GM12864 (cell line): ENCODE measurements at regions not wholly inside any gene's neighbourhood (a gene's known extent, or its start where the extent isn't known, plus 50 kb on each side); places are given as distances from the start of the nearest gene placed in this dataset.

Experiments
- DNase-seq: peaks from one replicate; pipeline ENCODE4 v3.0.0-alpha.2; 2011; ENCODE audit warnings: low read depth
- H3K4me3 ChIP-seq: 2 replicates; pipeline ENCODE4 v1.5.1; 2011; ENCODE audit warnings: mild to moderate bottlenecking, low read depth, low read length, control low read depth
- TF ChIP-seq, protein P1 (sequence below): IDR thresholded peaks from 2 replicates; pipeline ENCODE4 v1.5.1; 2011; ENCODE audit warnings: low read depth, mild to moderate bottlenecking, moderate library complexity, low read length, control low read depth, inconsistent platforms; ENCODE audit errors: missing control alignments

DNA sequence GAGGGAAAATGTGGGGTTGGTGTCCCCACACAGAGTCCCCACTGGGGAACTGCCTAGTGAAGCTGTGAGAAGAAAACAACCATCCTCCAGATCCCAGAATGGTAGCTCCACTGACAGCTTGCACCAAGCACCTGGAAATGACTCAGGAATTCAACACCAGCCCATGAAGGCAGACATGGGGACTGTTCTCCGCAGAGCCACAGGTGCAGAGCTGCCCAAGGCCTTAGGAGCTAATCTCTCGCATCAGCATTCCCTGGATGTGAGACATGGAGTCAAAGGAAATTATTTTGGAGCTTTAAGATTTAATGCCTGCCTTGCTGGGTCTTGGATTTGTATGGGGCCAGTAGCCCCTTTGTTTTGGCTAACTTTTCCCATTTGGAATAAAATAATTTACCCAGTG, 367.9 kb downstream of the FAM133A start:
- H3K4me3 ChIP-seq = no peak overlapping the region
- no peak for DNase-seq
- TF ChIP-seq, protein P1, sequence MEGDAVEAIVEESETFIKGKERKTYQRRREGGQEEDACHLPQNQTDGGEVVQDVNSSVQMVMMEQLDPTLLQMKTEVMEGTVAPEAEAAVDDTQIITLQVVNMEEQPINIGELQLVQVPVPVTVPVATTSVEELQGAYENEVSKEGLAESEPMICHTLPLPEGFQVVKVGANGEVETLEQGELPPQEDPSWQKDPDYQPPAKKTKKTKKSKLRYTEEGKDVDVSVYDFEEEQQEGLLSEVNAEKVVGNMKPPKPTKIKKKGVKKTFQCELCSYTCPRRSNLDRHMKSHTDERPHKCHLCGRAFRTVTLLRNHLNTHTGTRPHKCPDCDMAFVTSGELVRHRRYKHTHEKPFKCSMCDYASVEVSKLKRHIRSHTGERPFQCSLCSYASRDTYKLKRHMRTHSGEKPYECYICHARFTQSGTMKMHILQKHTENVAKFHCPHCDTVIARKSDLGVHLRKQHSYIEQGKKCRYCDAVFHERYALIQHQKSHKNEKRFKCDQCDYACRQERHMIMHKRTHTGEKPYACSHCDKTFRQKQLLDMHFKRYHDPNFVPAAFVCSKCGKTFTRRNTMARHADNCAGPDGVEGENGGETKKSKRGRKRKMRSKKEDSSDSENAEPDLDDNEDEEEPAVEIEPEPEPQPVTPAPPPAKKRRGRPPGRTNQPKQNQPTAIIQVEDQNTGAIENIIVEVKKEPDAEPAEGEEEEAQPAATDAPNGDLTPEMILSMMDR = no peak

GRCh38 chrX:94045724-94046123, 371.7 kb downstream of the FAM133A start:
- TF ChIP-seq, protein P1 = no peak
- DNase-seq = no peak
- no peak overlapping the region for H3K4me3 ChIP-seq

DNA sequence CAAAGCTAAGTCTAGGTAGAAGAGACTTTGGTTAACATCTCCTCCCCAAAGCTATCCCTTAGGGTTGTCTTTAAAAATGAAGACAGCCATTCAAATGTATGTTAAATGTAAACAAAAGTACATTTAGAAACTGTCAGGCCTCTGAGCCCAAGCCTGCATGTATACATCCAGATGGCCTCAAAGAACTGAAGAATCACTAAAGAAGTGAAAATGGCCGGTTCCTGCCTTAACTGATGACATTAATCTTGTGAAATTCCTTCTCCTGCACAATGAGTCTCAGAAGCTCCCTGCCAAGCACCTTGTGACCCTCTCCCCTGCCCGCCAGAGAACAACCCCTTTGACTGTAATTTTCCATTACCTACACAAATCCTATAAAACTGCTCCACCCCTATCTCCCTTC, 377.9 kb downstream of the FAM133A start:
- no peak for DNase-seq
- H3K4me3 ChIP-seq = no peak overlapping the region
- TF ChIP-seq, protein P1 = no peak

GRCh38 chrX:94053575-94053974, 379.6 kb downstream of the FAM133A start:
- no peak overlapping the region for H3K4me3 ChIP-seq
- no peak for DNase-seq
- TF ChIP-seq, protein P1 = no peak

GRCh38 chrX:94057385-94057784, 383.4 kb downstream of the FAM133A start:
- no peak overlapping the region for H3K4me3 ChIP-seq
- TF ChIP-seq, protein P1 = no peak
- DNase-seq = no peak

DNA sequence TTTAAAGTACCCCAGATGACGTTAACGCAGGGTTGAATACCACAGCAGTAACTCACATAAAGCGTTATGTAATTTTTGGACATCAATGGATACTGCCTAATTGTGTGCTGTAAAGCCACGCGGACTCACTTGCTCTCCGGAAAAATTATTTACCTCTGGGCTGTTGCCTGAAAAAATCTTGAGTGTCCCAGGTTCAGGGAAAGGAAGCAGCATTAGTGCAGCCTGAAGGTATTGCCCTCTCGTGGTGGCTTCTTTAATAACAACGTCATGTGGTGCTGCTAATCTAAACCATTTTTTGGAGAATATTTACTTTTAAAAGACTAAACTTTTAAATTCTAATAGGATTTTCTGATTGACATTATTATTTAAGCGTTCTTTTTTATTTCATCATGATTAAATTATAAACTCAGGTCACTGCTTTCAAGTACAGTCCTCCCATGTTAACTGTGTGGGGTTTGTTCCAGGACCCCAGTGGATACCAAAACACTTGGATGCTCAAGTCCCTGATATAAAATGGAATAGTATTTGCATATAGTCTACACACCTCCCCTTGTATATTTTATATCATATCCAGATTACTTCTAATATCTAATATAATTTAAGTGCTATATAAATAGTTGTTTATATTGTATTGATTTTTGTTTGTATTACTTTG, 384.8 kb downstream of the FAM133A start:
- TF ChIP-seq, protein P1 = peak; percentile 9
- no peak for DNase-seq

GRCh38 chrX:94065091-94065490, 391.1 kb downstream of the FAM133A start:
- DNase-seq = no peak
- TF ChIP-seq, protein P1 = no peak

More for the DNA sequence above, 384.8 kb downstream of the FAM133A start:
- H3K4me3 ChIP-seq = no peak overlapping the region

More at GRCh38 chrX:94065091-94065490, 391.1 kb downstream of the FAM133A start:
- no peak overlapping the region for H3K4me3 ChIP-seq
